Osteocyte (in vitro differentiated cells): ENCODE measurements at regions not wholly inside any gene's neighbourhood (a gene's known extent, or its start where the extent isn't known, plus 50 kb on each side); places are given as distances from the start of the nearest gene placed in this dataset.

Source experiments
- DNase-seq: peaks from one replicate; pipeline ENCODE4 v3.0.0; 2021; ENCODE audit warnings: mixed read lengths; ENCODE audit not compliant: unreplicated experiment; ENCODE audit errors: extremely low spot score
- H3K27ac Mint-ChIP-seq: one replicate; pipeline ENCODE4 v1.8.0; 2021; ENCODE audit warnings: mild to moderate bottlenecking, mixed read lengths; ENCODE audit not compliant: unreplicated experiment
- H3K27me3 Mint-ChIP-seq: one replicate; pipeline ENCODE4 v1.8.0; 2021; ENCODE audit warnings: mixed read lengths; ENCODE audit not compliant: unreplicated experiment
- H3K36me3 Mint-ChIP-seq: one replicate; pipeline ENCODE4 v1.8.0; 2021; ENCODE audit warnings: mixed read lengths; ENCODE audit not compliant: unreplicated experiment
- H3K4me1 Mint-ChIP-seq: one replicate; pipeline ENCODE4 v1.8.0; 2021; ENCODE audit warnings: mixed read lengths; ENCODE audit not compliant: unreplicated experiment
- H3K4me3 Mint-ChIP-seq: one replicate; pipeline ENCODE4 v1.8.0; 2021; ENCODE audit warnings: mild to moderate bottlenecking, moderate library complexity, mixed read lengths; ENCODE audit not compliant: unreplicated experiment
- H3K9me3 Mint-ChIP-seq: one replicate; pipeline ENCODE4 v1.8.0; 2021; ENCODE audit warnings: mixed read lengths; ENCODE audit not compliant: unreplicated experiment
- CTCF ChIP-seq: fragments of 200-600 bp; sonication (generic); IDR thresholded peaks from 2 replicates; pipeline ENCODE4 v1.5.0; 2021; ENCODE audit warnings: antibody characterized with exemption, mild to moderate bottlenecking, moderate library complexity

GRCh38 chr13:99832347-99832746 is 139.2 kb downstream of the ZIC5 start:
- peaks cover 35% of the 10 kb centered on the region for H3K27me3 Mint-ChIP-seq
- H3K4me3 Mint-ChIP-seq: no peak overlapping the region
- no peaks in the 10 kb centered on the region for H3K36me3 Mint-ChIP-seq
- no peaks in the 10 kb centered on the region for H3K4me1 Mint-ChIP-seq
- H3K9me3 Mint-ChIP-seq: no peaks in the 10 kb centered on the region
- H3K27ac Mint-ChIP-seq: no peak overlapping the region
- DNase-seq: no peak
- no peak for TF ChIP-seq CTCF

- Mint-ChIP-seq H3K36me3 (no peaks in the 10 kb centered on the region), H3K9me3 (no peaks in the 10 kb centered on the region), H3K27ac (no peak overlapping the region), H3K4me1 (no peaks in the 10 kb centered on the region), H3K27me3 (peaks cover 35% of the 10 kb centered on the region), H3K4me3 (no peak overlapping the region)
- TF ChIP-seq CTCF: no peak
- DNase-seq: no peak
Observed at GRCh38 chr13:99830931-99831330, 140.6 kb downstream of the ZIC5 start.

GRCh38 chr13:99829593-99830239 is 141.9 kb downstream of the ZIC5 start:
- Mint-ChIP-seq H3K9me3 (no peaks in the 10 kb centered on the region), H3K4me3 (no peak overlapping the region), H3K36me3 (no peaks in the 10 kb centered on the region), H3K4me1 (no peaks in the 10 kb centered on the region), H3K27ac (no peak overlapping the region), H3K27me3 (peaks cover 32% of the 10 kb centered on the region)
- DNase-seq: no peak
- TF ChIP-seq CTCF: no peak

- Mint-ChIP-seq H3K36me3 (no peaks in the 10 kb centered on the region), H3K4me1 (no peaks in the 10 kb centered on the region), H3K27ac (no peak overlapping the region), H3K27me3 (peaks cover 33% of the 10 kb centered on the region), H3K4me3 (no peak overlapping the region), H3K9me3 (no peaks in the 10 kb centered on the region)
- DNase-seq: no peak
- no peak for TF ChIP-seq CTCF
Observed at GRCh38 chr13:99829161-99829560, 142.4 kb downstream of the ZIC5 start.

- no peak overlapping the region for H3K27ac Mint-ChIP-seq
- H3K4me3 Mint-ChIP-seq: no peak overlapping the region
- peaks cover 33% of the 10 kb centered on the region for H3K27me3 Mint-ChIP-seq
- H3K36me3 Mint-ChIP-seq: no peaks in the 10 kb centered on the region
- DNase-seq: no peak
- peaks cover 2% of the 10 kb centered on the region for H3K9me3 Mint-ChIP-seq
- H3K4me1 Mint-ChIP-seq: no peaks in the 10 kb centered on the region
- no peak for TF ChIP-seq CTCF
Observed at GRCh38 chr13:99828735-99829134, 142.8 kb downstream of the ZIC5 start.
